ENCODE measurements at regions not wholly inside any gene's neighbourhood (a gene's known extent, or its start where the extent isn't known, plus 50 kb on each side); places are given as distances from the start of the nearest gene placed in this dataset.

DNA sequence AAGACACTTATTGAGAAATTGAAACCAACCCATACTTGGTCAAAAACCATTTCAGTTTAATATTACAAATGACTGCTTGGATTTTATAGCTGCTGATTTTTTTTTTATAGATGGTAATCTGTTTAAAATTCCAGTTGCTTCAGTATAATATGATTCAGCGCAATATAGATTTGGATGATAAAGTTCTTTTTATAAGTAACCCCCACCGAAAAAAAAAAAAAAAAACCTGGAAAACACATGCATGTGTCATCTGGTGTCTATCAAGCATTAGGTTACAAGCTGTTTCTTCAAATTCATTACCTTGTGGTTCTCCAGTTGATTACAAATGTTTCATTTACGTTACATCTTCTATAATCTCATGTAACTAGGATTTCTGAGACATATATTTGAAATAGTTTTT, 356.6 kb upstream of the ROBO2 start:
- no peak for TF ChIP-seq ZFX (IDR thresholded peaks at IDR 0.05; ENCODE audit: borderline replicate concordance)
- TF ChIP-seq, protein P1, sequence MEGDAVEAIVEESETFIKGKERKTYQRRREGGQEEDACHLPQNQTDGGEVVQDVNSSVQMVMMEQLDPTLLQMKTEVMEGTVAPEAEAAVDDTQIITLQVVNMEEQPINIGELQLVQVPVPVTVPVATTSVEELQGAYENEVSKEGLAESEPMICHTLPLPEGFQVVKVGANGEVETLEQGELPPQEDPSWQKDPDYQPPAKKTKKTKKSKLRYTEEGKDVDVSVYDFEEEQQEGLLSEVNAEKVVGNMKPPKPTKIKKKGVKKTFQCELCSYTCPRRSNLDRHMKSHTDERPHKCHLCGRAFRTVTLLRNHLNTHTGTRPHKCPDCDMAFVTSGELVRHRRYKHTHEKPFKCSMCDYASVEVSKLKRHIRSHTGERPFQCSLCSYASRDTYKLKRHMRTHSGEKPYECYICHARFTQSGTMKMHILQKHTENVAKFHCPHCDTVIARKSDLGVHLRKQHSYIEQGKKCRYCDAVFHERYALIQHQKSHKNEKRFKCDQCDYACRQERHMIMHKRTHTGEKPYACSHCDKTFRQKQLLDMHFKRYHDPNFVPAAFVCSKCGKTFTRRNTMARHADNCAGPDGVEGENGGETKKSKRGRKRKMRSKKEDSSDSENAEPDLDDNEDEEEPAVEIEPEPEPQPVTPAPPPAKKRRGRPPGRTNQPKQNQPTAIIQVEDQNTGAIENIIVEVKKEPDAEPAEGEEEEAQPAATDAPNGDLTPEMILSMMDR (IDR thresholded peaks at IDR 0.05), result no peak
